ENCODE measurements at regions not wholly inside any gene's neighbourhood (a gene's known extent, or its start where the extent isn't known, plus 50 kb on each side); places are given as distances from the start of the nearest gene placed in this dataset.

GRCh38 chr4:24370421-24370820, 213.9 kb downstream of the DHX15 start:
- no peaks in the 10 kb centered on the region for H3K27me3 ChIP-seq (ENCODE audit: insufficient read depth, poor library complexity, severe bottlenecking)
- H3K4me3 ChIP-seq (replicated peaks; ENCODE audit: insufficient read depth, low read length) = no peak overlapping the region
- DNase-seq (ENCODE audit: low read depth in 1 of 2, low spot score in 1 of 2) = no peak
- no peak overlapping the region for H3K27ac ChIP-seq (replicated peaks)
- TF ChIP-seq GABPA (IDR thresholded peaks at IDR 0.05; ENCODE audit: low read depth) (no peak), SPI1 (IDR thresholded peaks at IDR 0.05; ENCODE audit: borderline replicate concordance, low read depth) (no peak), POLR2AphosphoS5 (IDR thresholded peaks at IDR 0.05; ENCODE audit: low read depth) (no peak), REST (IDR thresholded peaks at IDR 0.05; ENCODE audit: insufficient replicate concordance, low read depth) (no peak)
- TF ChIP-seq, protein P1, sequence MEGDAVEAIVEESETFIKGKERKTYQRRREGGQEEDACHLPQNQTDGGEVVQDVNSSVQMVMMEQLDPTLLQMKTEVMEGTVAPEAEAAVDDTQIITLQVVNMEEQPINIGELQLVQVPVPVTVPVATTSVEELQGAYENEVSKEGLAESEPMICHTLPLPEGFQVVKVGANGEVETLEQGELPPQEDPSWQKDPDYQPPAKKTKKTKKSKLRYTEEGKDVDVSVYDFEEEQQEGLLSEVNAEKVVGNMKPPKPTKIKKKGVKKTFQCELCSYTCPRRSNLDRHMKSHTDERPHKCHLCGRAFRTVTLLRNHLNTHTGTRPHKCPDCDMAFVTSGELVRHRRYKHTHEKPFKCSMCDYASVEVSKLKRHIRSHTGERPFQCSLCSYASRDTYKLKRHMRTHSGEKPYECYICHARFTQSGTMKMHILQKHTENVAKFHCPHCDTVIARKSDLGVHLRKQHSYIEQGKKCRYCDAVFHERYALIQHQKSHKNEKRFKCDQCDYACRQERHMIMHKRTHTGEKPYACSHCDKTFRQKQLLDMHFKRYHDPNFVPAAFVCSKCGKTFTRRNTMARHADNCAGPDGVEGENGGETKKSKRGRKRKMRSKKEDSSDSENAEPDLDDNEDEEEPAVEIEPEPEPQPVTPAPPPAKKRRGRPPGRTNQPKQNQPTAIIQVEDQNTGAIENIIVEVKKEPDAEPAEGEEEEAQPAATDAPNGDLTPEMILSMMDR (IDR thresholded peaks at IDR 0.05; ENCODE audit: insufficient read depth, low read length) = no peak

DNA sequence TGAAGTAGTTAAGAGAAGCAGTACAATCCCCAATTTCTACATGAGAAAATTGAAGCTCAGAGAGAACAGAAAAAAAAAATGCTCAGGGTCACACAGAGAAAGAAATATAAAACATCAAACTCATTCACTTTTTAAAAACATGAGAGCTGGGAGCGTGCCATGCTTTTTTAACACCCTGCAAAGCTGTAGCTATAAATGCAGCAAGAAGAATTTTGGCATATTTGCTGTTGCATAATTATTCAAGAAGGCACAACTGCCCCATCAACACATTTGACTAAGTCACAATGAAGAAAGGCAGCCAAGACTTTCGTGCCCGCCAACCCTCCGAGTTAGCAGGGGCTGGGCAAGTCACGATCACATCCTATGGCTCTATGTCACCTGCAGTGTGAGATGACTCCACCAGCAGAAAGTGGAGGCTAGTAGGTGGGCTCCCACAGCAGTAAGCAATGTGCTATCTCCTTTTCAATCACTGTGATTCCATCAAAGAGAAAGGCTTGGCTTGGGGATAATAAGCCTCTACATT, 214.8 kb downstream of the DHX15 start:
- DNase-seq (ENCODE audit: low read depth in 1 of 2, low spot score in 1 of 2) = no peak
- TF ChIP-seq POLR2AphosphoS5 (IDR thresholded peaks at IDR 0.05; ENCODE audit: low read depth) = no peak
- TF ChIP-seq, protein P1 (IDR thresholded peaks at IDR 0.05; ENCODE audit: insufficient read depth, low read length) = no peak
- no peak for TF ChIP-seq REST (IDR thresholded peaks at IDR 0.05; ENCODE audit: insufficient replicate concordance, low read depth)
- TF ChIP-seq SPI1 (IDR thresholded peaks at IDR 0.05; ENCODE audit: borderline replicate concordance, low read depth) = no peak
- no peak for TF ChIP-seq GABPA (IDR thresholded peaks at IDR 0.05; ENCODE audit: low read depth)
- Histone ChIP-seq H3K4me3 (replicated peaks; ENCODE audit: insufficient read depth, low read length) (no peak overlapping the region), H3K27ac (replicated peaks) (no peak overlapping the region), H3K27me3 (ENCODE audit: insufficient read depth, poor library complexity, severe bottlenecking) (no peaks in the 10 kb centered on the region)

DNA sequence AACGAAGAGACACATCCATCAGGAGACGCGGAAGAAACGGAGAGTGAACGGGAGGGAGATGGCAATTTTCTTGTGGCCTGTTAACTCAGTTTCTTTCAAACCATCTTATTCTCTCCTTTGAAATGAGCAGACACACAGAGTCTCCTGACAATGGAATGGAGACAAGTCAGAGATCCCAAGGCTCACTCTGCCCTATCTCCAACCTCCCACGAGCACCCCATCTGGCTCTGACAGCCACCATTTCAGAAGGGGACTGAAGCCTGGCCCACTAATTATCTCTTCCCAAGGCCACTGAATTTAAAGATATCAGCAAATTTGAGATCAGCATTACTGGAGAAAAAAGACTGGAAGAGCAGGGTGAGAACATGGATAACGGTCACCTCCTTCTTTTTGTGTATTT, 215.6 kb downstream of the DHX15 start:
- Histone ChIP-seq H3K27ac (replicated peaks) (no peak overlapping the region), H3K4me3 (replicated peaks; ENCODE audit: insufficient read depth, low read length) (no peak overlapping the region), H3K27me3 (ENCODE audit: insufficient read depth, poor library complexity, severe bottlenecking) (no peaks in the 10 kb centered on the region)
- TF ChIP-seq REST (IDR thresholded peaks at IDR 0.05; ENCODE audit: insufficient replicate concordance, low read depth) (no peak), SPI1 (IDR thresholded peaks at IDR 0.05; ENCODE audit: borderline replicate concordance, low read depth) (no peak), POLR2AphosphoS5 (IDR thresholded peaks at IDR 0.05; ENCODE audit: low read depth) (no peak), GABPA (IDR thresholded peaks at IDR 0.05; ENCODE audit: low read depth) (no peak)
- TF ChIP-seq, protein P1 (IDR thresholded peaks at IDR 0.05; ENCODE audit: insufficient read depth, low read length) = no peak
- DNase-seq (ENCODE audit: low read depth in 1 of 2, low spot score in 1 of 2) = no peak

Data from HL-60 (cell line).